MM.1S (cell line): ENCODE measurements at regions not wholly inside any gene's neighbourhood (a gene's known extent, or its start where the extent isn't known, plus 50 kb on each side); places are given as distances from the start of the nearest gene placed in this dataset.

ENCODE experiments used
- DNase-seq: peaks from one replicate; pipeline ENCODE4 v3.0.0-alpha.2; 2015
- H2AFZ ChIP-seq: fragments of 300-600 bp; sonication (generic); 2 replicates; pipeline ENCODE4 v1.6.0; 2016; ENCODE audit warnings: antibody characterized with exemption, low read length
- H3F3A ChIP-seq: fragments of 300-600 bp; sonication (generic); 2 replicates; pipeline ENCODE4 v1.6.1; 2016; ENCODE audit warnings: mild to moderate bottlenecking, antibody characterized with exemption, low read length, moderate library complexity, mixed read lengths; ENCODE audit not compliant: insufficient read depth
- H3K27ac ChIP-seq: fragments of 300-600 bp; sonication (generic); 2 replicates; pipeline ENCODE4 v1.5.1; 2016; ENCODE audit warnings: mild to moderate bottlenecking, low read length
- H3K27me3 ChIP-seq: fragments of 300-600 bp; sonication (generic); replicated peaks from 2 replicates; pipeline ENCODE4 v1.6.0; 2016; ENCODE audit warnings: low read length; ENCODE audit not compliant: insufficient read depth
- H3K36me3 ChIP-seq: fragments of 300-600 bp; sonication (generic); replicated peaks from 2 replicates; pipeline ENCODE4 v1.6.1; 2016; ENCODE audit warnings: mild to moderate bottlenecking, low read length, mixed read lengths; ENCODE audit not compliant: insufficient read depth
- H3K4me1 ChIP-seq: fragments of 300-600 bp; sonication (generic); 2 replicates; pipeline ENCODE4 v1.6.1; 2016; ENCODE audit warnings: low read length, mixed read lengths
- H3K4me2 ChIP-seq: fragments of 300-600 bp; sonication (generic); 2 replicates; pipeline ENCODE4 v1.6.0; 2016; ENCODE audit warnings: low read depth, low read length
- H3K4me3 ChIP-seq: fragments of 300-600 bp; sonication (generic); 2 replicates; pipeline ENCODE4 v1.5.1; 2016; ENCODE audit warnings: low read length, mixed read lengths
- H3K79me2 ChIP-seq: fragments of 300-600 bp; sonication (generic); 2 replicates; pipeline ENCODE4 v1.6.1; 2016; ENCODE audit warnings: mixed run types, low read length, mixed read lengths
- H3K9ac ChIP-seq: fragments of 300-600 bp; sonication (generic); 2 replicates; pipeline ENCODE4 v1.6.1; 2016; ENCODE audit warnings: low read length, mixed read lengths
- H3K9me2 ChIP-seq: fragments of 300-600 bp; sonication (generic); replicated peaks from 2 replicates; pipeline ENCODE4 v1.6.1; 2016; ENCODE audit warnings: mild to moderate bottlenecking, low read length, mixed read lengths; ENCODE audit not compliant: insufficient read depth
- H3K9me3 ChIP-seq: fragments of 300-600 bp; sonication (generic); replicated peaks from 2 replicates; pipeline ENCODE4 v1.6.1; 2016; ENCODE audit warnings: mild to moderate bottlenecking, low read length, mixed read lengths; ENCODE audit not compliant: insufficient read depth
- H4K20me1 ChIP-seq: fragments of 300-600 bp; sonication (generic); 2 replicates; pipeline ENCODE4 v1.6.1; 2016; ENCODE audit warnings: mild to moderate bottlenecking, low read length, moderate library complexity, mixed read lengths; ENCODE audit not compliant: insufficient read depth
- EZH2 ChIP-seq: fragments of 300-600 bp; sonication (generic); optimal IDR thresholded peaks from 2 replicates; pipeline ENCODE3; 2017; ENCODE audit warnings: low read depth, mild to moderate bottlenecking, antibody characterized with exemption, low read length, mixed read lengths
- EZH2phosphoT487 ChIP-seq: fragments of 300-600 bp; sonication (generic); IDR thresholded peaks from 2 replicates; pipeline ENCODE4 v1.6.1; 2018; ENCODE audit warnings: antibody characterized with exemption, low read length
- TF ChIP-seq, protein P1 (sequence below): fragments of 300-600 bp; sonication (generic); IDR thresholded peaks from 2 replicates; pipeline ENCODE4 v1.5.1; 2016; ENCODE audit warnings: antibody characterized with exemption, low read length, mixed read lengths

GRCh38 chr2:21658907-21659477 is 535.2 kb downstream of the TDRD15 start:
- Histone ChIP-seq H4K20me1 (no peaks in the 10 kb centered on the region), H3K79me2 (no peaks in the 10 kb centered on the region), H3K4me3 (no peak overlapping the region), H3K9ac (no peak overlapping the region), H3K9me3 (no peaks in the 10 kb centered on the region), H3K4me1 (peaks cover 7% of the 10 kb centered on the region; the same call in 1 of the 2 replicates), H3K4me2 (no peak overlapping the region), H3K36me3 (no peaks in the 10 kb centered on the region), H3K27ac (no peak overlapping the region), H3K27me3 (no peaks in the 10 kb centered on the region), H3K9me2 (no peaks in the 10 kb centered on the region), H2AFZ (no peak overlapping the region), H3F3A (0 out of 2 replicates have a peak, but pooled peaks cover 3% of the 10 kb centered on the region)
- TF ChIP-seq EZH2 (no peak), EZH2phosphoT487 (no peak)
- TF ChIP-seq, protein P1, sequence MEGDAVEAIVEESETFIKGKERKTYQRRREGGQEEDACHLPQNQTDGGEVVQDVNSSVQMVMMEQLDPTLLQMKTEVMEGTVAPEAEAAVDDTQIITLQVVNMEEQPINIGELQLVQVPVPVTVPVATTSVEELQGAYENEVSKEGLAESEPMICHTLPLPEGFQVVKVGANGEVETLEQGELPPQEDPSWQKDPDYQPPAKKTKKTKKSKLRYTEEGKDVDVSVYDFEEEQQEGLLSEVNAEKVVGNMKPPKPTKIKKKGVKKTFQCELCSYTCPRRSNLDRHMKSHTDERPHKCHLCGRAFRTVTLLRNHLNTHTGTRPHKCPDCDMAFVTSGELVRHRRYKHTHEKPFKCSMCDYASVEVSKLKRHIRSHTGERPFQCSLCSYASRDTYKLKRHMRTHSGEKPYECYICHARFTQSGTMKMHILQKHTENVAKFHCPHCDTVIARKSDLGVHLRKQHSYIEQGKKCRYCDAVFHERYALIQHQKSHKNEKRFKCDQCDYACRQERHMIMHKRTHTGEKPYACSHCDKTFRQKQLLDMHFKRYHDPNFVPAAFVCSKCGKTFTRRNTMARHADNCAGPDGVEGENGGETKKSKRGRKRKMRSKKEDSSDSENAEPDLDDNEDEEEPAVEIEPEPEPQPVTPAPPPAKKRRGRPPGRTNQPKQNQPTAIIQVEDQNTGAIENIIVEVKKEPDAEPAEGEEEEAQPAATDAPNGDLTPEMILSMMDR: no peak
- DNase-seq: no peak

GRCh38 chr2:21664083-21664482 is 540.3 kb downstream of the TDRD15 start:
- H3K4me1 ChIP-seq: no peaks in the 10 kb centered on the region
- H3K36me3 ChIP-seq: no peaks in the 10 kb centered on the region
- DNase-seq: no peak
- H3K4me3 ChIP-seq: no peak overlapping the region
- no peaks in the 10 kb centered on the region; the same call in 1 of the 2 replicates for H3K9me3 ChIP-seq
- no peak overlapping the region for H3K4me2 ChIP-seq
- no peak overlapping the region for H3K27ac ChIP-seq
- H3K9ac ChIP-seq: no peak overlapping the region
- no peaks in the 10 kb centered on the region for H3F3A ChIP-seq
- H3K79me2 ChIP-seq: no peaks in the 10 kb centered on the region
- H3K9me2 ChIP-seq: no peaks in the 10 kb centered on the region
- TF ChIP-seq, protein P1: no peak
- no peak for TF ChIP-seq EZH2
- TF ChIP-seq EZH2phosphoT487: no peak
- H2AFZ ChIP-seq: no peak overlapping the region
- no peaks in the 10 kb centered on the region for H4K20me1 ChIP-seq
- no peaks in the 10 kb centered on the region for H3K27me3 ChIP-seq

- no peak for DNase-seq
- H3K9ac ChIP-seq: no peak overlapping the region
- no peak overlapping the region for H2AFZ ChIP-seq
- H3F3A ChIP-seq: no peaks in the 10 kb centered on the region
- no peak overlapping the region for H3K27ac ChIP-seq
- H3K4me1 ChIP-seq: no peaks in the 10 kb centered on the region
- no peaks in the 10 kb centered on the region; the same call in 1 of the 2 replicates for H3K9me3 ChIP-seq
- TF ChIP-seq, protein P1: no peak
- no peak for TF ChIP-seq EZH2phosphoT487
- no peak for TF ChIP-seq EZH2
- no peaks in the 10 kb centered on the region for H3K79me2 ChIP-seq
- H3K9me2 ChIP-seq: no peaks in the 10 kb centered on the region
- no peak overlapping the region for H3K4me2 ChIP-seq
- no peaks in the 10 kb centered on the region for H3K27me3 ChIP-seq
- H3K36me3 ChIP-seq: no peaks in the 10 kb centered on the region
- no peaks in the 10 kb centered on the region for H4K20me1 ChIP-seq
- no peak overlapping the region for H3K4me3 ChIP-seq
Measured at GRCh38 chr2:21667638-21668037, 543.9 kb downstream of the TDRD15 start.
